ENCODE measurements at regions not wholly inside any gene's neighbourhood (a gene's known extent, or its start where the extent isn't known, plus 50 kb on each side); places are given as distances from the start of the nearest gene placed in this dataset.
"Not testable (repeated sequence)": the region's sequence is repeated elsewhere in the genome, so short reads cannot be mapped to it uniquely, and the experiment has no call there.

DNA sequence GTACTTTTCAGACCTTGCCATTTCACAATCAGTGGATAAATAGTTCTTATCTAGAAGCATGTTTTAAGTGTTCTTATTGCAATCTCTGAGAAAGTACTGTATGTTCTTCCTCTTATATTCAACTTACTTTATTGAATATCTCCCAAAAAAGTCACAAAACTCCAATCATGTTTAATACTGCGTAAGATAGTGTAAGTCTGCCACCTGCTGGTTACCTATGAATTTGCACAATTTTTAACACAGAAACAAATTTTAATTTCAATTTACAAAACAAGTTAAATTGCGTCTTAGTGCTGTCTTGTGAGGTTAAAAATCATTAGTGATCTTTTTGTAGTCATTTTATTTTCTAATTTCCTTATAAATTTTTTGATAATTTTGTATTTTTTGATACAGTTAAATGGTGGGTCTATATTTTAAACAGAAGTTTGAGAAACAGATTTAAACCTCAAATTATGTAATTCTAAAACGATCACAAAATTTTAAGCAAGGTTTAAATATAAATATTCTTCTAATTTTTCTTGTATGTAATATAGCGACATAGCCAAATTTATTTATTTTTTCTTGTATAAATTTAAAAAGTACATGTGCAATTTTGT is 115.8 kb downstream of the EMB start:
- Histone ChIP-seq H3K9me3 (ENCODE audit: control insufficient read depth, insufficient read depth, low read length) (no peaks in the 10 kb centered on the region; the same call in 1 of the 2 replicates), H3K4me3 (ENCODE audit: low read length) (no peak overlapping the region), H3F3A (ENCODE audit: control insufficient read depth, insufficient read depth) (no peaks in the 10 kb centered on the region), H3K4me2 (ENCODE audit: low read length) (no peak overlapping the region), H3K79me2 (ENCODE audit: control insufficient read depth, low read length) (no peaks in the 10 kb centered on the region), H3K36me3 (ENCODE audit: control insufficient read depth, low read length) (no peaks in the 10 kb centered on the region), H3K4me1 (ENCODE audit: control insufficient read depth, low read length) (peaks cover under 1% of the 10 kb centered on the region), H3K27ac (ENCODE audit: low read depth, low read length) (no peak overlapping the region), H4K20me1 (ENCODE audit: control insufficient read depth, insufficient read depth, low read depth, low read length) (no peaks in the 10 kb centered on the region), H3K9me2 (replicated peaks; ENCODE audit: control insufficient read depth, low read length) (no peaks in the 10 kb centered on the region), H3K27me3 (ENCODE audit: control insufficient read depth, low read length) (no peaks in the 10 kb centered on the region)
- TF ChIP-seq, protein P1, sequence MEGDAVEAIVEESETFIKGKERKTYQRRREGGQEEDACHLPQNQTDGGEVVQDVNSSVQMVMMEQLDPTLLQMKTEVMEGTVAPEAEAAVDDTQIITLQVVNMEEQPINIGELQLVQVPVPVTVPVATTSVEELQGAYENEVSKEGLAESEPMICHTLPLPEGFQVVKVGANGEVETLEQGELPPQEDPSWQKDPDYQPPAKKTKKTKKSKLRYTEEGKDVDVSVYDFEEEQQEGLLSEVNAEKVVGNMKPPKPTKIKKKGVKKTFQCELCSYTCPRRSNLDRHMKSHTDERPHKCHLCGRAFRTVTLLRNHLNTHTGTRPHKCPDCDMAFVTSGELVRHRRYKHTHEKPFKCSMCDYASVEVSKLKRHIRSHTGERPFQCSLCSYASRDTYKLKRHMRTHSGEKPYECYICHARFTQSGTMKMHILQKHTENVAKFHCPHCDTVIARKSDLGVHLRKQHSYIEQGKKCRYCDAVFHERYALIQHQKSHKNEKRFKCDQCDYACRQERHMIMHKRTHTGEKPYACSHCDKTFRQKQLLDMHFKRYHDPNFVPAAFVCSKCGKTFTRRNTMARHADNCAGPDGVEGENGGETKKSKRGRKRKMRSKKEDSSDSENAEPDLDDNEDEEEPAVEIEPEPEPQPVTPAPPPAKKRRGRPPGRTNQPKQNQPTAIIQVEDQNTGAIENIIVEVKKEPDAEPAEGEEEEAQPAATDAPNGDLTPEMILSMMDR (IDR thresholded peaks at IDR 0.05; ENCODE audit: low read depth, low read length, poor library complexity, severe bottlenecking) = peak; percentile 67
- TF ChIP-seq EZH2phosphoT487 (IDR thresholded peaks at IDR 0.05; ENCODE audit: borderline replicate concordance, low read length) = no peak

DNA sequence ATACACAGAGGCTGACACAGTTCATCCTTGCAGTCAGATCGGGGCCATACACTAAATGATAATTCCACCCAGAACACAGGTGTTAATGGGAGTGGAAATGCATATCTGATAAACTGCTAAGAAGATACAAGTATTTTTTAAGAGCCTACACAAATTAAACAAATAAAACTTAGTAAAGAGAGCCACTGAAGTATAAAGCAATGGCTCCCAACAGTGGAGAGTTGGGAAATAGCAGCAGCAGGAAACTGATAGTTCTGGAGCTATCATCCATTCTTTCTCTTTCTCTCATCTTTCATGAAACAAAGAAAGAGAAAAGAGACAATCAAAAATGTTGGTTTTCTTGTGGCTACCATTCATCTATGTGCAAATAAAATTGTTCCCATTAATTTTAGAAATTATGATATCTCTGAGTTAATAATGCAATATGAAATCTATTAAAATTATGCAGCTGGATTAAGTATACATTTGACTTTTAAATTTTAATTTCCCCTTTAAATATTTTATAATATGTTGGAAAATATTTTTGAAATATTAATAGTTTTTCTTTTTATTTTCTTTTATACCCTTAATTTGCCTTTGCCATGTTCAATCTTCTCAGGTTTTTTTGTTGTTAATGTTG is 120.8 kb downstream of the EMB start:
- Histone ChIP-seq H3K4me3 (ENCODE audit: low read length) (no peak overlapping the region), H3K9me2 (replicated peaks; ENCODE audit: control insufficient read depth, low read length) (no peaks in the 10 kb centered on the region), H3K27ac (ENCODE audit: low read depth, low read length) (no peak overlapping the region), H3K79me2 (ENCODE audit: control insufficient read depth, low read length) (no peaks in the 10 kb centered on the region), H3K27me3 (ENCODE audit: control insufficient read depth, low read length) (no peaks in the 10 kb centered on the region), H3K4me2 (ENCODE audit: low read length) (no peak overlapping the region), H3K4me1 (ENCODE audit: control insufficient read depth, low read length) (peaks cover 22% of the 10 kb centered on the region), H3K9me3 (ENCODE audit: control insufficient read depth, insufficient read depth, low read length) (no peaks in the 10 kb centered on the region; the same call in 1 of the 2 replicates), H4K20me1 (ENCODE audit: control insufficient read depth, insufficient read depth, low read depth, low read length) (no peaks in the 10 kb centered on the region), H3K36me3 (ENCODE audit: control insufficient read depth, low read length) (peaks cover 4% of the 10 kb centered on the region; the same call in 1 of the 2 replicates), H3F3A (ENCODE audit: control insufficient read depth, insufficient read depth) (no peaks in the 10 kb centered on the region; the same call in 1 of the 2 replicates)
- TF ChIP-seq, protein P1 (IDR thresholded peaks at IDR 0.05; ENCODE audit: low read depth, low read length, poor library complexity, severe bottlenecking) = peak; percentile 82
- TF ChIP-seq EZH2phosphoT487 (IDR thresholded peaks at IDR 0.05; ENCODE audit: borderline replicate concordance, low read length) = no peak

DNA sequence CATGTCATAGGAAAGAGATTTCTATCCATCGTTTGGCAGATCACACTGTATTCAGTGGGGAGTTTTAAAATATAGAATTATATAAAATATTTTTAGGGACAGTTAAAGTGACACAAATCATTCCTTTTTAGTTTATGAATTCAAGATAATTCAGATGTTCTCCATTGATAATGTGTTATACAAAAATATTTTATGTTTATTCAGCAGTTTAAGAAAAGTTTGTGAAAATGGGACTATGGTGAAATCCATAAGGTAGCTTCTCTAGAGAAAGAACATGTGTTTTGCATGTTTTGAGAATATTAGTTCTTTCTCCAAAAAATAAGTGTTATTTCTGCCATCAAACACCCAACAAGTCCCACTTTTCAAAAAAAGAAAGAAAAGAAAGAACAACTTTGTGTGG is 122.9 kb downstream of the EMB start:
- H3K79me2 ChIP-seq (ENCODE audit: control insufficient read depth, low read length) = no peaks in the 10 kb centered on the region
- H3K4me3 ChIP-seq (ENCODE audit: low read length) = no peak overlapping the region
- no peak for TF ChIP-seq EZH2phosphoT487 (IDR thresholded peaks at IDR 0.05; ENCODE audit: borderline replicate concordance, low read length)
- TF ChIP-seq, protein P1 (IDR thresholded peaks at IDR 0.05; ENCODE audit: low read depth, low read length, poor library complexity, severe bottlenecking) = no peak
- H3K27ac ChIP-seq (ENCODE audit: low read depth, low read length) = no peak overlapping the region
- no peaks in the 10 kb centered on the region for H3K27me3 ChIP-seq (ENCODE audit: control insufficient read depth, low read length)
- no peaks in the 10 kb centered on the region; the same call in 1 of the 2 replicates for H3K9me3 ChIP-seq (ENCODE audit: control insufficient read depth, insufficient read depth, low read length)
- no peak overlapping the region for H3K4me2 ChIP-seq (ENCODE audit: low read length)
- peaks cover 22% of the 10 kb centered on the region for H3K4me1 ChIP-seq (ENCODE audit: control insufficient read depth, low read length)
- H4K20me1 ChIP-seq (ENCODE audit: control insufficient read depth, insufficient read depth, low read depth, low read length) = no peaks in the 10 kb centered on the region
- H3F3A ChIP-seq (ENCODE audit: control insufficient read depth, insufficient read depth) = no peaks in the 10 kb centered on the region; the same call in 1 of the 2 replicates
- no peaks in the 10 kb centered on the region for H3K9me2 ChIP-seq (replicated peaks; ENCODE audit: control insufficient read depth, low read length)
- peaks cover 4% of the 10 kb centered on the region; the same call in 1 of the 2 replicates for H3K36me3 ChIP-seq (ENCODE audit: control insufficient read depth, low read length)

DNA sequence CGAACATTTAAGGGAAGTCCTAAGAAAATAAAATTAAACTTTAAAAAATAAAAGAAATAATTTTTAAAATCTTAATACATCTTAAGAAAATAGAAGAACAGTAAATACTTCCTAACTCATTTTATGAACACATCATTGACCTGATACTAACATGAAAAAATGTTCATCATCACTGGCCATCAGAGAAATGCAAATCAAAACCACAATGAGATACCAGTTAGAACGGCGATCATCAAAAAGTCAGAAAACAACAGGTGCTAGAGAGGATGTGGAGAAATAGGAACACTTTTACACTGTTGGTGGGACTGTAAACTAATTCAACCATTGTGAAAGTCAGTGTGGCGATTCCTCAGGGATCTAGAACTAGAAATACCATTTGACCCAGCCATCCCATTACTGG is 134.6 kb downstream of the EMB start:
- not testable (repeated sequence) for H3K9me2 ChIP-seq (replicated peaks; ENCODE audit: control insufficient read depth, low read length); H3F3A ChIP-seq (ENCODE audit: control insufficient read depth, insufficient read depth); H3K79me2 ChIP-seq (ENCODE audit: control insufficient read depth, low read length); H3K27me3 ChIP-seq (ENCODE audit: control insufficient read depth, low read length); H4K20me1 ChIP-seq (ENCODE audit: control insufficient read depth, insufficient read depth, low read depth, low read length)
- Histone ChIP-seq H3K4me2 (ENCODE audit: low read length) (peak overlapping the region; percentile 34), H3K27ac (ENCODE audit: low read depth, low read length) (peak overlapping the region; percentile 71), H3K9me3 (ENCODE audit: control insufficient read depth, insufficient read depth, low read length) (peaks cover 21% of the 10 kb centered on the region; the same call in 1 of the 2 replicates), H3K4me1 (ENCODE audit: control insufficient read depth, low read length) (peaks cover 44% of the 10 kb centered on the region), H3K36me3 (ENCODE audit: control insufficient read depth, low read length) (peaks cover 33% of the 10 kb centered on the region), H3K4me3 (ENCODE audit: low read length) (peak overlapping the region; percentile 28; the same call in 1 of the 2 replicates)

All from DOHH2 (cell line).